SK-N-SH treated with all-trans-retinoic acid at 6 μM for 48 hours (cell line): ENCODE measurements at regions not wholly inside any gene's neighbourhood (a gene's known extent, or its start where the extent isn't known, plus 50 kb on each side); places are given as distances from the start of the nearest gene placed in this dataset.

Experiments used
- ATAC-seq: fragments of 200-7000 bp; cut with Tn5 transposase; 3 replicates; pipeline ENCODE4 v1.9.1; 2020; ENCODE audit warnings: mild to moderate bottlenecking, moderate library complexity
- ARNTL ChIP-seq: fragments of 450-650 bp; formaldehyde crosslinking; IDR thresholded peaks from 2 replicates; pipeline ENCODE4 v1.5.0; 2020; ENCODE audit warnings: low read depth, mild to moderate bottlenecking, moderate library complexity, borderline replicate concordance
- BACH2 ChIP-seq: fragments of 250-450 bp; sonication (Bioruptor Pico); IDR thresholded peaks from 2 replicates; pipeline ENCODE4 v1.9.0; 2021; ENCODE audit warnings: mild to moderate bottlenecking, borderline replicate concordance
- CSDC2 ChIP-seq: fragments of 250-450 bp; sonication (Bioruptor Pico); IDR thresholded peaks from 2 replicates; pipeline ENCODE4 v1.5.0; 2020; ENCODE audit warnings: mild to moderate bottlenecking, moderate library complexity
- ESRRG ChIP-seq: fragments of 250-450 bp; sonication (Bioruptor Pico); IDR thresholded peaks from 2 replicates; pipeline ENCODE4 v1.6.1; 2021; ENCODE audit warnings: mild to moderate bottlenecking
- GLIS3 ChIP-seq: fragments of 250-450 bp; sonication (Bioruptor Pico); IDR thresholded peaks from 2 replicates; pipeline ENCODE4 v1.5.0; 2020; ENCODE audit warnings: mild to moderate bottlenecking, moderate library complexity
- ISL1 ChIP-seq: fragments of 250-450 bp; sonication (Bioruptor Pico); IDR thresholded peaks from 2 replicates; pipeline ENCODE4 v2.1.2; 2022; ENCODE audit warnings: mild to moderate bottlenecking, moderate library complexity
- PATZ1 ChIP-seq: fragments of 250-450 bp; sonication (Bioruptor Pico); IDR thresholded peaks from 2 replicates; pipeline ENCODE4 v1.8.0; 2020; ENCODE audit warnings: mild to moderate bottlenecking, moderate library complexity, borderline replicate concordance
- POU6F1 ChIP-seq: fragments of 250-450 bp; sonication (Bioruptor Pico); IDR thresholded peaks from 2 replicates; pipeline ENCODE4 v1.8.0; 2021; ENCODE audit warnings: low read depth, mild to moderate bottlenecking, moderate library complexity, borderline replicate concordance
- PPARA ChIP-seq: fragments of 250-450 bp; sonication (Bioruptor Pico); IDR thresholded peaks from 2 replicates; pipeline ENCODE4 v1.5.0; 2020; ENCODE audit warnings: mild to moderate bottlenecking, borderline replicate concordance
- RARB ChIP-seq: fragments of 250-450 bp; sonication (Bioruptor Pico); IDR thresholded peaks from 2 replicates; pipeline ENCODE4 v1.8.0; 2021; ENCODE audit warnings: mild to moderate bottlenecking, moderate library complexity
- SNAI2 ChIP-seq: fragments of 250-450 bp; sonication (Bioruptor Pico); IDR thresholded peaks from 2 replicates; pipeline ENCODE4 v1.5.0; 2020; ENCODE audit warnings: mild to moderate bottlenecking, moderate library complexity
- TCF4 ChIP-seq: fragments of 250-450 bp; sonication (Bioruptor Pico); IDR thresholded peaks from 2 replicates; pipeline ENCODE4 v1.8.0; 2021; ENCODE audit warnings: mild to moderate bottlenecking, moderate library complexity, borderline replicate concordance
- TOX ChIP-seq: fragments of 250-450 bp; sonication (Bioruptor Pico); IDR thresholded peaks from 2 replicates; pipeline ENCODE4 v1.8.0; 2021; ENCODE audit warnings: mild to moderate bottlenecking, moderate library complexity, borderline replicate concordance
- ZC3H10 ChIP-seq: fragments of 250-450 bp; sonication (Bioruptor Pico); IDR thresholded peaks from 2 replicates; pipeline ENCODE4 v1.5.1; 2021; ENCODE audit warnings: mild to moderate bottlenecking, moderate library complexity
- ZFP3 ChIP-seq: fragments of 250-450 bp; sonication (Bioruptor Pico); IDR thresholded peaks from 2 replicates; pipeline ENCODE4 v1.5.0; 2020; ENCODE audit warnings: mild to moderate bottlenecking, moderate library complexity
- ZNF70 ChIP-seq: fragments of 450-650 bp; formaldehyde crosslinking; IDR thresholded peaks from 2 replicates; pipeline ENCODE4 v1.5.0; 2020; ENCODE audit warnings: mild to moderate bottlenecking, moderate library complexity
- ZNF8 ChIP-seq: fragments of 450-650 bp; formaldehyde crosslinking; IDR thresholded peaks from 2 replicates; pipeline ENCODE4 v1.5.0; 2020; ENCODE audit warnings: mild to moderate bottlenecking, moderate library complexity
- TF ChIP-seq, protein P1 (sequence below): fragments of 250-450 bp; sonication (Bioruptor Pico); IDR thresholded peaks from 2 replicates; pipeline ENCODE4 v1.5.0; 2020; ENCODE audit warnings: mild to moderate bottlenecking, moderate library complexity

DNA sequence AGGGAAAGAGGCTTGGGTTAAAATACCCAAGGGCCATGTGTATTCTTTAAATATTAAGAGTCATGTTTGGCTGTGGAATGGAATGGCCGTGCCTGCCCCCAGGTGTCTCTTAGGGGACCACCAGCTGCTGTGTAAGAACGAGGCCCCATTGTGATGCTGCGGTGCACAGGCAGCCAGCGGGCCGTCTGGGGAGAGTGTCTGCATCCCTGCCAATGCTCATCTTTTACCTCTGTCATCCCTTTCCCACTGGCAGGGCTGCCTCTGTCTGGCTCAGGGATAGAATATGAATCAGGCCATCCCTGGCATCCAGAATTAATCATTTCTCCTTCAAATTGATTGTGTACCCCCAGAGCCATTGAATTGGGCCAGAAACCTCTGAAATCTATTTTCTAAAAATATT lies 137.8 kb upstream of the GALNT17 start:
- no peak for TF ChIP-seq TOX (CRISPR knock-in tag)
- TF ChIP-seq ESRRG (CRISPR knock-in tag): no peak
- TF ChIP-seq POU6F1 (CRISPR knock-in tag): no peak
- TF ChIP-seq CSDC2 (CRISPR knock-in tag): no peak
- TF ChIP-seq ISL1 (CRISPR knock-in tag): no peak
- no peak for TF ChIP-seq TCF4 (CRISPR knock-in tag)
- no peak for TF ChIP-seq SNAI2 (CRISPR knock-in tag)
- no peak for TF ChIP-seq ZNF8 (CRISPR knock-in tag)
- TF ChIP-seq PPARA: no peak
- no peak for TF ChIP-seq BACH2
- no peak for TF ChIP-seq RARB
- no peak for TF ChIP-seq ZFP3 (CRISPR knock-in tag)
- TF ChIP-seq PATZ1 (CRISPR knock-in tag): no peak
- ATAC-seq: no peak

GRCh38 chr7:70997261-70997660 lies 134.7 kb upstream of the GALNT17 start:
- no peak for ATAC-seq
- no peak for TF ChIP-seq ZC3H10 (CRISPR knock-in tag)
- TF ChIP-seq RARB: no peak
- TF ChIP-seq SNAI2 (CRISPR knock-in tag): no peak
- no peak for TF ChIP-seq GLIS3 (CRISPR knock-in tag)
- no peak for TF ChIP-seq ZNF70 (CRISPR knock-in tag)

- no peak for ATAC-seq
- no peak for TF ChIP-seq ARNTL (CRISPR knock-in tag)
- no peak for TF ChIP-seq SNAI2 (CRISPR knock-in tag)
- no peak for TF ChIP-seq ZFP3 (CRISPR knock-in tag)
- no peak for TF ChIP-seq POU6F1 (CRISPR knock-in tag)
- TF ChIP-seq, protein P1, sequence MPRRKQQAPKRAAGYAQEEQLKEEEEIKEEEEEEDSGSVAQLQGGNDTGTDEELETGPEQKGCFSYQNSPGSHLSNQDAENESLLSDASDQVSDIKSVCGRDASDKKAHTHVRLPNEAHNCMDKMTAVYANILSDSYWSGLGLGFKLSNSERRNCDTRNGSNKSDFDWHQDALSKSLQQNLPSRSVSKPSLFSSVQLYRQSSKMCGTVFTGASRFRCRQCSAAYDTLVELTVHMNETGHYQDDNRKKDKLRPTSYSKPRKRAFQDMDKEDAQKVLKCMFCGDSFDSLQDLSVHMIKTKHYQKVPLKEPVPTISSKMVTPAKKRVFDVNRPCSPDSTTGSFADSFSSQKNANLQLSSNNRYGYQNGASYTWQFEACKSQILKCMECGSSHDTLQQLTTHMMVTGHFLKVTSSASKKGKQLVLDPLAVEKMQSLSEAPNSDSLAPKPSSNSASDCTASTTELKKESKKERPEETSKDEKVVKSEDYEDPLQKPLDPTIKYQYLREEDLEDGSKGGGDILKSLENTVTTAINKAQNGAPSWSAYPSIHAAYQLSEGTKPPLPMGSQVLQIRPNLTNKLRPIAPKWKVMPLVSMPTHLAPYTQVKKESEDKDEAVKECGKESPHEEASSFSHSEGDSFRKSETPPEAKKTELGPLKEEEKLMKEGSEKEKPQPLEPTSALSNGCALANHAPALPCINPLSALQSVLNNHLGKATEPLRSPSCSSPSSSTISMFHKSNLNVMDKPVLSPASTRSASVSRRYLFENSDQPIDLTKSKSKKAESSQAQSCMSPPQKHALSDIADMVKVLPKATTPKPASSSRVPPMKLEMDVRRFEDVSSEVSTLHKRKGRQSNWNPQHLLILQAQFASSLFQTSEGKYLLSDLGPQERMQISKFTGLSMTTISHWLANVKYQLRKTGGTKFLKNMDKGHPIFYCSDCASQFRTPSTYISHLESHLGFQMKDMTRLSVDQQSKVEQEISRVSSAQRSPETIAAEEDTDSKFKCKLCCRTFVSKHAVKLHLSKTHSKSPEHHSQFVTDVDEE (CRISPR knock-in tag): no peak
- TF ChIP-seq GLIS3 (CRISPR knock-in tag): no peak
These were observed 126.8 kb upstream of the GALNT17 start for GRCh38 chr7:71005109-71005508.

DNA sequence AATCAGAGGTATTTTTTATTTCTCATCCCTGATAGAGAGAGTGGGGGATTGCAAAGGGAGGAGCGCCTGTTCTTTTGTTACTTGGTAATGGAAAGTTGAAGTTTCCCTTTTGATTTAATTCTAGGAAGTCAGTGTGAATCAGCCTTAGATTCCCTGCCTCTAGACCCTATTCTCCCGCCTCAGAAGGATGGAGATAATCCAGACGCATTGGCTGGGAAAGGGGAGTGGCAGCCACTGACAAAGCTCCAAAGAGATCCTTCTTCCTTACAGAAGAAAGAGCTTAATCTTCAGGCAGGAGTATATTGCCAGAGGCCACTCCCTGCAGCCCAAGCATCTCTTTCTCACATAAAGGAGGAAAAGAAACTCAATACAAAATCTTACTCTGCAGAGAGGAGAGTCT lies 122.3 kb upstream of the GALNT17 start:
- TF ChIP-seq PATZ1 (CRISPR knock-in tag): no peak
- no peak for TF ChIP-seq POU6F1 (CRISPR knock-in tag)
- TF ChIP-seq, all 23 proteins: peak for 0
- ATAC-seq: no peak
